ENCODE measurements at regions not wholly inside any gene's neighbourhood (a gene's known extent, or its start where the extent isn't known, plus 50 kb on each side); places are given as distances from the start of the nearest gene placed in this dataset.

GRCh38 chrX:39850209-39850608 is 247.5 kb downstream of the BCOR start:
- DNase-seq: no peak

- no peak for DNase-seq
Measured at GRCh38 chrX:39850630-39851152, 247.1 kb downstream of the BCOR start.

- DNase-seq: no peak
Measured at GRCh38 chrX:39851745-39852455, 245.9 kb downstream of the BCOR start.

- DNase-seq: no peak
Measured at GRCh38 chrX:39852491-39852890, 245.3 kb downstream of the BCOR start.

- no peak for DNase-seq
Measured at GRCh38 chrX:39853417-39854030, 244.2 kb downstream of the BCOR start.

GRCh38 chrX:39854772-39855747 is 242.7 kb downstream of the BCOR start:
- DNase-seq: no peak

GRCh38 chrX:39855748-39856129 is 242.0 kb downstream of the BCOR start:
- DNase-seq: no peak

GRCh38 chrX:39856472-39857121 is 241.2 kb downstream of the BCOR start:
- DNase-seq: no peak

GRCh38 chrX:39857780-39858179 is 240.0 kb downstream of the BCOR start:
- DNase-seq: no peak

- DNase-seq: peak; percentile 49 to 66
Measured at GRCh38 chrX:39859991-39860861, 237.5 kb downstream of the BCOR start.

- no peak for DNase-seq
Measured at GRCh38 chrX:39862963-39863362, 234.8 kb downstream of the BCOR start.

GRCh38 chrX:39866229-39866628 is 231.5 kb downstream of the BCOR start:
- no peak for DNase-seq

- DNase-seq: no peak
Measured at GRCh38 chrX:39869846-39870601, 227.7 kb downstream of the BCOR start.

- no peak for DNase-seq
Measured at GRCh38 chrX:39871648-39872047, 226.1 kb downstream of the BCOR start.

- DNase-seq: no peak
Measured at GRCh38 chrX:39873117-39873516, 224.6 kb downstream of the BCOR start.

- DNase-seq: no peak
Measured at GRCh38 chrX:39874202-39874816, 223.4 kb downstream of the BCOR start.

GRCh38 chrX:39875834-39876628 is 221.7 kb downstream of the BCOR start:
- DNase-seq: no peak

- no peak for DNase-seq
Measured at GRCh38 chrX:39877905-39878304, 219.9 kb downstream of the BCOR start.

GRCh38 chrX:39883666-39884065 is 214.1 kb downstream of the BCOR start:
- DNase-seq: no peak

Measured in right lung (tissue), 2 donors.